HepG2 (cell line): ENCODE measurements at regions not wholly inside any gene's neighbourhood (a gene's known extent, or its start where the extent isn't known, plus 50 kb on each side); places are given as distances from the start of the nearest gene placed in this dataset.

ENCODE experiments used
- ATF2 ChIP-seq: sonication (generic); formaldehyde crosslinking; IDR thresholded peaks from 2 replicates; pipeline ENCODE4 v1.4.0; 2020; ENCODE audit warnings: missing genetic modification reagents
- CEBPG ChIP-seq: IDR thresholded peaks from 2 replicates; pipeline ENCODE4 v1.6.1; 2016
- CHCHD3 ChIP-seq: sonication (generic); formaldehyde crosslinking; IDR thresholded peaks from 2 replicates; pipeline ENCODE4 v1.8.0; 2022; ENCODE audit warnings: mild to moderate bottlenecking, missing genetic modification reagents, moderate library complexity
- DMAP1 ChIP-seq: IDR thresholded peaks from 2 replicates; pipeline ENCODE4 v1.6.1; 2016
- DNMT3B ChIP-seq: conservative IDR thresholded peaks from 2 replicates; pipeline ENCODE4 v1.6.1; 2016; ENCODE audit warnings: missing biosample characterization, control low read depth
- EP300 ChIP-seq, 3 experiments: sonication (generic) in 1 of 3; formaldehyde crosslinking in 1 of 3; IDR thresholded peaks; 2 replicates each; pipeline versions ENCODE4 v1.5.1 to v1.6.1; 2011 to 2020; ENCODE audit warnings: low read depth in 2 of 3, low read length in 2 of 3, borderline replicate concordance in 1 of 3, improper control_type of control experiment in 1 of 3, mild to moderate bottlenecking in 1 of 3, missing genetic modification reagents in 1 of 3, moderate library complexity in 1 of 3
- FOXP1 ChIP-seq, 2 experiments: fragments of 450-650 bp in 1 of 2; IDR thresholded peaks; 2 replicates each; pipeline ENCODE4 v1.6.1; 2017 to 2018; ENCODE audit warnings: antibody characterized with exemption in 1 of 2
- GPN1 ChIP-seq: sonication (generic); formaldehyde crosslinking; IDR thresholded peaks from 2 replicates; pipeline ENCODE4 v1.5.1; 2020; ENCODE audit warnings: missing genetic modification reagents, borderline replicate concordance
- HNF4A ChIP-seq: sonication (generic); formaldehyde crosslinking; IDR thresholded peaks from 2 replicates; pipeline ENCODE4 v1.4.0; 2020; ENCODE audit warnings: missing genetic modification reagents
- HOXA9 ChIP-seq: sonication (generic); formaldehyde crosslinking; IDR thresholded peaks from 2 replicates; pipeline ENCODE4 v1.8.1; 2022; ENCODE audit warnings: missing genetic modification reagents, mild to moderate bottlenecking, moderate library complexity, borderline replicate concordance
- IRX3 ChIP-seq: sonication (generic); formaldehyde crosslinking; IDR thresholded peaks from 2 replicates; pipeline ENCODE4 v1.8.1; 2023; ENCODE audit warnings: mild to moderate bottlenecking, low read depth, missing genetic modification reagents, borderline replicate concordance
- KLF12 ChIP-seq: sonication (generic); formaldehyde crosslinking; IDR thresholded peaks from 2 replicates; pipeline ENCODE4 v1.4.0; 2020; ENCODE audit warnings: missing genetic modification reagents, borderline replicate concordance
- NR3C1 ChIP-seq: sonication (generic); formaldehyde crosslinking; IDR thresholded peaks from 2 replicates; pipeline ENCODE4 v1.4.0; 2020; ENCODE audit warnings: missing genetic modification reagents
- RAD51 ChIP-seq: fragments of 450-650 bp; IDR thresholded peaks from 2 replicates; pipeline ENCODE4 v1.6.1; 2016; ENCODE audit warnings: borderline replicate concordance
- RCOR2 ChIP-seq: IDR thresholded peaks from 2 replicates; pipeline ENCODE4 v1.6.1; 2016; ENCODE audit warnings: missing biosample characterization, missing genetic modification reagents
- RFX1 ChIP-seq: fragments of 450-650 bp; IDR thresholded peaks from 2 replicates; pipeline ENCODE4 v1.6.1; 2017
- RFXANK ChIP-seq: IDR thresholded peaks from 2 replicates; pipeline ENCODE4 v1.6.1; 2016
- SATB2 ChIP-seq: sonication (generic); formaldehyde crosslinking; IDR thresholded peaks from 2 replicates; pipeline ENCODE4 v1.5.0; 2020; ENCODE audit warnings: missing genetic modification reagents
- SNAPC5 ChIP-seq: sonication (generic); formaldehyde crosslinking; IDR thresholded peaks from 2 replicates; pipeline ENCODE4 v1.8.1; 2023; ENCODE audit warnings: mild to moderate bottlenecking, missing genetic modification reagents, borderline replicate concordance
- SRSF1 ChIP-seq: fragments of 200-400 bp; formaldehyde crosslinking; optimal IDR thresholded peaks from 2 replicates; pipeline ENCODE3; 2017; ENCODE audit warnings: mild to moderate bottlenecking, low read depth, low read length, moderate library complexity
- ZBTB21 ChIP-seq: sonication (generic); formaldehyde crosslinking; IDR thresholded peaks from 2 replicates; pipeline ENCODE4 v1.4.0; 2020; ENCODE audit warnings: missing genetic modification reagents
- ZBTB3 ChIP-seq: sonication (generic); formaldehyde crosslinking; IDR thresholded peaks from 2 replicates; pipeline ENCODE4 v1.4.0; 2020; ENCODE audit warnings: low read depth, mild to moderate bottlenecking, moderate library complexity, missing genetic modification reagents, borderline replicate concordance
- ZBTB7A ChIP-seq: sonication (generic); formaldehyde crosslinking; IDR thresholded peaks from 2 replicates; pipeline ENCODE4 v1.8.0; 2022; ENCODE audit warnings: mild to moderate bottlenecking, missing genetic modification reagents
- ZNF121 ChIP-seq: sonication (generic); formaldehyde crosslinking; IDR thresholded peaks from 2 replicates; pipeline ENCODE4 v1.5.0; 2020; ENCODE audit warnings: mild to moderate bottlenecking, missing genetic modification reagents
- ZNF138 ChIP-seq: sonication (generic); formaldehyde crosslinking; IDR thresholded peaks from 2 replicates; pipeline ENCODE4 v1.5.0; 2020; ENCODE audit warnings: mild to moderate bottlenecking, low read depth, missing genetic modification reagents
- ZNF232 ChIP-seq: sonication (generic); formaldehyde crosslinking; IDR thresholded peaks from 2 replicates; pipeline ENCODE4 v1.4.0; 2020; ENCODE audit warnings: missing genetic modification reagents, borderline replicate concordance
- ZNF550 ChIP-seq: sonication (generic); formaldehyde crosslinking; IDR thresholded peaks from 2 replicates; pipeline ENCODE4 v1.4.0; 2020; ENCODE audit warnings: mild to moderate bottlenecking, missing genetic modification reagents, borderline replicate concordance
- ZNF747 ChIP-seq: sonication (generic); formaldehyde crosslinking; IDR thresholded peaks from 2 replicates; pipeline ENCODE4 v1.8.1; 2023; ENCODE audit warnings: missing genetic modification reagents, mild to moderate bottlenecking, borderline replicate concordance
- ZNF749 ChIP-seq: sonication (generic); formaldehyde crosslinking; IDR thresholded peaks from 2 replicates; pipeline ENCODE4 v1.8.0; 2022; ENCODE audit warnings: mild to moderate bottlenecking, missing genetic modification reagents, moderate library complexity, borderline replicate concordance
- ZSCAN30 ChIP-seq: sonication (generic); formaldehyde crosslinking; IDR thresholded peaks from 2 replicates; pipeline ENCODE4 v1.5.0; 2020; ENCODE audit warnings: mild to moderate bottlenecking, missing genetic modification reagents
- ZSCAN9 ChIP-seq: IDR thresholded peaks from 2 replicates; pipeline ENCODE4 v1.6.1; 2016; ENCODE audit warnings: borderline replicate concordance
- TF ChIP-seq, protein P1 (sequence below): sonication (generic); formaldehyde crosslinking; IDR thresholded peaks from 2 replicates; pipeline ENCODE4 v1.9.0; 2021; ENCODE audit warnings: missing genetic modification reagents, borderline replicate concordance

- TF ChIP-seq SATB2 (CRISPR knock-in tag) (peak; percentile 52; the same call in 1 of the 2 replicates), ZNF749 (no peak), ZNF232 (CRISPR knock-in tag) (no peak; the same call in 1 of the 2 replicates), ZBTB7A (CRISPR knock-in tag) (peak; percentile 99), ZBTB3 (CRISPR knock-in tag) (no peak), CHCHD3 (CRISPR knock-in tag) (no peak), IRX3 (CRISPR knock-in tag) (no peak), DNMT3B (CRISPR knock-in tag) (peak; percentile 80; the same call in 1 of the 2 replicates), ZSCAN30 (CRISPR knock-in tag) (no peak), ZBTB21 (no peak), HNF4A (CRISPR knock-in tag) (peak; percentile 93), DMAP1 (CRISPR knock-in tag) (no peak), ZNF121 (0 out of 2 replicates have a peak, but pooled peaks have one; percentile 14), RCOR2 (CRISPR knock-in tag) (peak; percentile 77), RFX1 (no peak), FOXP1 (IDR thresholded peaks at IDR 0.05) (no peak), FOXP1 (CRISPR knock-in tag; IDR thresholded peaks at IDR 0.05) (peak; percentile 63; the same call in 1 of the 2 replicates), ZNF550 (CRISPR knock-in tag) (no peak), EP300 (IDR thresholded peaks at IDR 0.05; ENCODE audit: low read depth in 2 of 2, low read length in 2 of 2) (peak; percentile 98), EP300 (CRISPR knock-in tag; IDR thresholded peaks at IDR 0.05; ENCODE audit: borderline replicate concordance) (peak; percentile 93), GPN1 (CRISPR knock-in tag) (no peak), SNAPC5 (CRISPR knock-in tag) (no peak), NR3C1 (CRISPR knock-in tag) (no peak), CEBPG (CRISPR knock-in tag) (peak; percentile 40), ZSCAN9 (CRISPR knock-in tag) (no peak), ZNF747 (CRISPR knock-in tag) (no peak), SRSF1 (no peak), RAD51 (no peak), RFXANK (CRISPR knock-in tag) (no peak), HOXA9 (CRISPR knock-in tag) (no peak), ATF2 (peak; percentile 88), KLF12 (CRISPR knock-in tag) (no peak), ZNF138 (CRISPR knock-in tag) (no peak)
- TF ChIP-seq, protein P1, sequence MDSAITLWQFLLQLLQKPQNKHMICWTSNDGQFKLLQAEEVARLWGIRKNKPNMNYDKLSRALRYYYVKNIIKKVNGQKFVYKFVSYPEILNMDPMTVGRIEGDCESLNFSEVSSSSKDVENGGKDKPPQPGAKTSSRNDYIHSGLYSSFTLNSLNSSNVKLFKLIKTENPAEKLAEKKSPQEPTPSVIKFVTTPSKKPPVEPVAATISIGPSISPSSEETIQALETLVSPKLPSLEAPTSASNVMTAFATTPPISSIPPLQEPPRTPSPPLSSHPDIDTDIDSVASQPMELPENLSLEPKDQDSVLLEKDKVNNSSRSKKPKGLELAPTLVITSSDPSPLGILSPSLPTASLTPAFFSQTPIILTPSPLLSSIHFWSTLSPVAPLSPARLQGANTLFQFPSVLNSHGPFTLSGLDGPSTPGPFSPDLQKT (CRISPR knock-in tag) = no peak
These were observed 298.1 kb upstream of the NECTIN3 start (continued) for GRCh38 chr3:110773413-110773954.
